NCI-H2107 treated with DMSO at 0.1 percent for 48 hours (cell line): ENCODE measurements at regions not wholly inside any gene's neighbourhood (a gene's known extent, or its start where the extent isn't known, plus 50 kb on each side); places are given as distances from the start of the nearest gene placed in this dataset.

Experiments used
- DNase-seq: peaks from one replicate; lab custom pipeline; 2025; ENCODE audit not compliant: unreplicated experiment; lab: John Stamatoyannopoulos, UW

DNA sequence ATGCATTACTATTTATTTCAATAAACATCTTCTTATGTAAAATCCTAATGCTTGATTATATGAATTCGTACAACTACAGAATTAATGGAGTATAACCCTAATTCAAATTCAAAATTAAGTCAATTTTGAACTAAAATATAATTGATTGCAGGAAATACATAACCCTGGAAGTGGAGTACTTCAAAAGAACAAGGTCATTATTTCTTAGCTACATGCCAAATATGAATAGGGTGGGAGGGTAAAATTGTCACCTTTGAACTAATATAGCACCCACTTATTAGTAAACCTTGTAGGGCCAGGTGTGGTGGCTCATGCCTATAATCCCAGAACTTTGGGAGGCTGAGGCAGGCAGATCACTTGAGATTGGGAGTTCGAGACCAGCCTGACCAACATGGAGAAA, 895.4 kb upstream of the ACVR2A start:
- no peak for DNase-seq

DNA sequence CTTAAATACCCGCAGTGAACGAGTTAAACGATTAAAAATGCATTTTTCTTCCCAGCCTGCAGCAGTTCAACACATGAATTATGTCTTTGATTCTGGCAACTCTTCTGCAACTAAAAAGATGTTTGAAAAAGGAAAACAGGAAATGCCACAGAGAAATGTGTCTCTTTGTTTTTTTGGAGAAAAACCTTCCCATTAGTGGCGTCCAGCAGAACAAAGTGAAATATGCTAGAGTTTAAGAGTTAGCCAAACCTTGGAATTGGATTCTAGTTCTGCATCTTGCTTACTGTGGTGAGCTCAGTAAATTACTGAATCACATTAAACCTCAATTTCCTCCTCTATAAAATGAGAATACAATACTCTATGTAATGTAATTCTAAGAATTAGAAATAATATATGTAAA, 900.2 kb upstream of the ACVR2A start:
- DNase-seq: no peak

DNA sequence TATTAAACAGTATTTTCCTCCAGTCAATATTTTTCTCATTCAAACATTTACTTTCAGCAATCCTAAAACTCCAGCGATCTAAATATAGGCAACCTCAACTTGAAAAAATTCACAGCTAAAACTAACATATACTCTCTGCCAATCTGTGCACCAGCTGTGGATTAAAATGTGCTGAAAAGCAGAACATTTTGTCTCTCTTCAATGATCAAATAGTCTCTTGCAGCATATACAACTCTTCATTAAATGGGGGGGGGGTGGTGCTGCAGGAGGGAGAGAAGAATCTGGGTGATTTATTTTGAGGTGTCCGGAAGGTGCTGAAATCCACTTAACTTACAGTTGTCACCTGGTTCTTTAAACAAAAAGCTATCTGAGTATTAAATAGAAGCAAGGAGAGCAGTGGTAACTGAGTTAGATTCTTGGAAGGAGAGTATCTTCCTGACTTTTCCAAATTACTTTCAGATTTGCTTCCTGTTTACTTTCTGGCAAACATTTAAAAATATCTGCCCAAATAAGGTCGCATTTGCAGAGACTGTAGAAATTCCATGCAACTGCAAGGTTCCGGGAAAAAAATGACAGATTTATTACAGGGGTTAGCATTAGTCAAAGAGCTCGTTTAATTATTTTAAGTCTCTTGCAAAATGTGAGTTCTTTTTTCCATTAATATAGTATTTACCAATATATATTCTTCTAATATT, 904.7 kb upstream of the ACVR2A start:
- no peak for DNase-seq

DNA sequence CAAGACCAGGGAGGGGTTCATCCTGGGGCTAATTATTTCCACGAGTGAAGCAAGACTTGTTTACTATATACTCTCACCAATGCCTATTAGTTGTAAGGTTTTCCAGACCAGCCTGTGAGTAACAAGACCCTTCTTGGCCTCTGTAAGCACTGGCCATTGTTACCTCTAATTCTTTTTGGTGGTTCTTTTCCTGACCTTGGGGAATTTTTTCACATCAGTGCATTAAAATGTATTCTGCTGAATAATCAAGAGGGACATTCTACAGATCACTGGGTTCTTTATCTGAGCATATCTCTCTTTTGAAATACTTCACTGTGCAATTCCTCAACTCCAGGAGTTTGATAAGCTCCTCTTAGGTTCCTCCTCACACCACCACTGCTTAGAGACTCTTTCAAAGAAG, 909.9 kb upstream of the ACVR2A start:
- DNase-seq: no peak

DNA sequence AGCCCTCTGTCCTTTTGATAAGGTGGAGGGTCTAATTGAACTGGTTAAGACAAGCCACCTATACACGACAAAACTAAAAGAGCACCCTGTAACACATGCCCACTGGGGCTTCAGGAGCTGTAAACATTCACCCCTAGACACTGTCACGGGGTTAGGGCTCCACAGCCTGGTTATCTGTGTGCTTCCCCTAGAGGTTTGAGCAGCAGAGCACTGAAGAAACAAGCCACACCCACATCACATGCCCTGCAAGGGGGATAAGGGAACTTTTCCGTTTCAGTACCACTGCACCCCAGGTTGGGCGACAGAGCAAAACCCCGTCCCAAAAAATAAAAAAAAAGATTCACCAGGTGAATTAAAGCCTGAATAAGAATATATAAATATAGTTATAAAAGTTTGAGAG, 913.7 kb upstream of the ACVR2A start:
- DNase-seq: no peak

DNA sequence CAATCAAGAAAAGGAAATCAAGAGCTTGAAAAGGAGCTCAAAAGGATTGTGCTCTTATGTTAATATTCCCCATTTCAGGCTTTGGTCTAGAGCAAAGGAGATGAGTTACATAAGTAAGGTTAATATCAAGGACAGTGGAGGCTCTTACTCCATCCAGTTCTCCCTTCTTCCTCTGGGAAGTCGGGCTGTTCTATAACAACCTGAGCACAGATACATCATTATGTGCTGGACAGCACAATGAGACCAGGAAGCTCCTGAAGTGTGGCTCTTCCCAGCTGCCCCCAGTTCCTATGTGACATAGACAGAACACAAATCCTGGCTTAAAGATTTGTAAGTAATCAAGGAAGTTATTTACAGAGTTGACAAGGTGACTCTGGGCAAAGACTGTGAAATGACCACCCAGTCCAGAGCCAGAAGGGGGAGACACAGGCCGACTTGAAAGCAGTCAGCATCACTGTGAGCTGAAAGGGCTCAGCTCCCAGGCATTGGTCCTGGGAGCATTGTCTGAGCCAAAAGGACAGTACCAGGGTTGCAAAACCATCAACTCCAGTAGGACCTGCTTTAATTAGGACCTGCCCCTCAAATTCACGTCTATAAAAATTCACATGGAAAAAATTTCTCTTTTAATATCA, 917.6 kb upstream of the ACVR2A start:
- DNase-seq: peak; percentile 28

DNA sequence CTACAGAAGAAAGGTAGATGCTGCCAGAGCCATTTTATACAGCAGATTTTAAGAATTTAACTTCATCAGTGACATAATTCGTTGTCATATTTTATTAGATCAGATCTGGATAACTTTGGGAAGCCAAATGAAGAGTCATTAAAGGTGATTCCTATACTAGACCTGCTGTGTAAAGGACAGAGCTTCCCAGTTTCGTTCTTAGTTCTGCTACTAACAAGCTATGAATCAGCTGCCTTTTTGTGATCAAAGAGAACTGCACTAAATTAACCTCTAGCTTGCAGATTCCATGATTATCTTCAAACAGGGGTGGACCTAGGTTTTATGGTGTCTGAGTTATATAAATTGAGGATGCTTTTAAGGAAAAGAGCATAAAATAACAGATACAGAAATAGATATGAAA, 926.5 kb upstream of the ACVR2A start:
- DNase-seq: no peak

DNA sequence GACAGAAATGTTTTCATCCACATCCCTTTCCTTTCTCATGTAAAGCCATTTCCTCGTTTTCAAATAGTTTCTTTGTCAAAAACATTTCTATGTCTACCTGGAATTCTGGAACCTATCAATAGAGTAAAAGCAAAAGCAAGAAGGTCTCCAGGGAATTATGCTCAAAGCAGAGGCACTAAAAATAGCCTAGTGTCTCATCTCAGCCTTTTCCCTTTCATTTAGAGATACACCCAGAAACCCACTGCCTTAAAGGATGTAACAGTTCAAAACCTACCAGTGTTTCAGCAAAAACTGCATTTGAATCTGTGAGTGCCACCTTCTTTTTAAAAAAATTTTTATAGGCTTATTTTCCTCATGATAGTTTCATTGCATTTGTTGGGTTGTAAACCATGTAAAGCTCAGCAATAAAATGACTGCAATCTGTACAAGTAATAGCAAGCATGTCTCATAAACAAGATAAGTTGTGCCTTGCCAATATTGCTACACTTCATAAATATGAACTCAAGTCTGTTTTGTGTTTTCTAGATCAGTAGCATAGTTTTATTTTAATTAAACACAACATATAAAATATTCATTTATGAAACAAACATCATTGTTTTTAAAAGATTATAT, 927.3 kb upstream of the ACVR2A start:
- DNase-seq: no peak

DNA sequence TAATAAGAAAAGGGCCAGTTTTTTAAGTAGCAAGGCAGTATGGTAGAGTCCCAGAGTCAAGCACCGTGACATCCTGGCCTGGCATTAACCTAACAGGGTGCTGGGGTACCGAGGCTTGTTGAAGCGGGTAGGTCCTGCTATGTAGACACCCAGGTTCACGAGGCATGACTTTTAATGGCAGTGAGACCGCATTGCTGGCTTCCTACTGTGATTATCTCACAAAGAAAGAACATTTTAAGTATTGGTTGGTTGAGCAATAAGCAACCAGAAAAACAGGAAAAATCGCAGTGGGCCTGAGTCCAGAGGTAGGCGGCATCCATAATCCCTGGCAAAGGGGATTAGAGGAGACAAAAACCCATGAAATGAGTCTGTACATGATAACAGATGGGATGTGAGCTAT, 927.9 kb upstream of the ACVR2A start:
- no peak for DNase-seq

DNA sequence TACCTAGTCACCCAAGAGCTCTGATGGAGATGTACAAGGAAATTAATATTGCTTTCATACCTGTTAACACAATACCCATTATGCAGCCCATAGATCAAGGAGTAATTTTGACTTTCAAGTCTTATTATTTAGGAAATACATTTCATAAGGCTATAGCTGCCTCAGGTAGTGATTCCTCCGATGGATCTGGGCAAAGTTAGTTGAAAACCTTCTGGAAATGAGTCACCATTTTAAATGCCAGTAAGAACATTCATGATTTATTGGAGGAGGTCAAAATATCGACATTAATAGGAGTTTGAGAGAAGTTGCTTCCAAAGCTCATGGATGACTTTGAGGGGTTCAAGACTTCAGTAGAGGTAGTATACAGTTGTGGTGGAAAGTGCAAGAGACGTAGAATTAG, 931.4 kb upstream of the ACVR2A start:
- DNase-seq: no peak

DNA sequence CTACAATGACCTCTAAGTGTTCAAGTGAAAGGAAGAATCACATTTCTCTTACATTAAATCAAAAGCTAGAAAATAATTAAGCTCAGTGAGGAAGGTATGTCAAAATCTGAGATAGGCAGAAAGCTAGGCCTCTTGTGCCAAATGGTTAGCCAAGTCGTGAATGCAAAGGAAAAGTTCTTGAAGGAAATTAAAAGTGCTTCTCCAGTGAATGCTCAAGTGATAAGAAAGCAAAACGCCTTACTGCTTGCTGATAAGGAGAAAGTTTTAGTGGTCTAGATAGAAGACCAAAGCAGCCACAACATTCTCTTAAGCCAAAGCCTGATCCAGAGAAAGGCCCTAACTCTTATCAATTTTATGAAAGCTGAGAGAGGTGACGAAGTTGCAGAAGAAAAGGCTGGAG, 932.3 kb upstream of the ACVR2A start:
- no peak for DNase-seq

DNA sequence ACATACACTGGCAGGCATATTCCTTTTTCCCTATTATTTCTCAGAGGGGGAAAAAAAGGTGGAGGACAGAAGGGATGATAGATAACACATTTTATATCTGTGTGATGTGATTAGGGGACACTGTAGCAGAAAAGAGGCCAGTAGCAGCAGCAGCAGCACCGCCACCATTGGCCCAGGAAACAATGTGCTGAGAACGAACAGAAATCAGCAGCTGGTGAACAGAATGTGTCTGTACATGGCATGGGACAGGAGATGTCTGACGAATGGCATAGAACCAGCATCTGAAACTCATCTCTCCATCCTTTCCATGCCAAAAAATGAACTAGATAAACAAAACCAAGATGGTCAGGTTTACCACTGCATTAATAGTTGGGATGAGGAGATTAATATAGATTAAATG, 936.1 kb upstream of the ACVR2A start:
- DNase-seq: no peak

DNA sequence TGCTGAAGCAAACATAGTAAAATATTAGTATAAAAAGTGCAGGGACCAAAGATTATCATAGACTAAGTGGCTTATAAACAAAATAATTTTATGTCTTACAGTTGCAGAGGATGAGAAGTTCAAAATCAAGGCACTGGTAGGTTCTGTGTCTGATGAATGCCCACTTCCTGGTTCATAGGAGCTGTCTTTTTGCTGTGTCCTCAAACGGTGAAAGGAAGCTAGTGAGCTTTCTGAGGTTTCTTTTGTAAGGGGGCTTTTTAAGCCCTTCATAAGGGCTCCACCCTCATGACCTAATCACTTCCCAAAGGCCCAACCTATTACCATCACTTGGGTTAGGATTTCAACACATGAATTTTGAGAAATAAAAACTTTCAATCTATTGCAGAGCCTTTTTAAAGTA, 946.7 kb upstream of the ACVR2A start:
- no peak for DNase-seq

DNA sequence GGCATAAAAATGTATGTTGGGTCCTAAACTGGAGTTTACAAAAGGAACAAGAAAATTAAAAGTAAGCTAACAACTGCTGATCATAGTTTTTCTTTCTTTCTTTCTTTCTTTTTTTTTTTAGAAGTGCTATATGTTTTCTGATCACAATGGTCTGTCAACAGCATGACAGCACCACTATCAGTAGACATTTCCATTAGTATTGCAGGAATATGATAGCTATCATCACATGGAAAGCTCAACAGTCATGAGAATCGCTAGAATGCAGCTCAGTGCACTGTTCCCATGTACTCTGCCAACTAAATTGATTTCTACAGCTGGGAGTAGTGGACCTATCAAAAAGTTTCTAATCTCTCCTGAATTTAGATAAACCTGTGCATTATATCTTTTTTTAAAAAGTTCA, 950.3 kb upstream of the ACVR2A start:
- no peak for DNase-seq

DNA sequence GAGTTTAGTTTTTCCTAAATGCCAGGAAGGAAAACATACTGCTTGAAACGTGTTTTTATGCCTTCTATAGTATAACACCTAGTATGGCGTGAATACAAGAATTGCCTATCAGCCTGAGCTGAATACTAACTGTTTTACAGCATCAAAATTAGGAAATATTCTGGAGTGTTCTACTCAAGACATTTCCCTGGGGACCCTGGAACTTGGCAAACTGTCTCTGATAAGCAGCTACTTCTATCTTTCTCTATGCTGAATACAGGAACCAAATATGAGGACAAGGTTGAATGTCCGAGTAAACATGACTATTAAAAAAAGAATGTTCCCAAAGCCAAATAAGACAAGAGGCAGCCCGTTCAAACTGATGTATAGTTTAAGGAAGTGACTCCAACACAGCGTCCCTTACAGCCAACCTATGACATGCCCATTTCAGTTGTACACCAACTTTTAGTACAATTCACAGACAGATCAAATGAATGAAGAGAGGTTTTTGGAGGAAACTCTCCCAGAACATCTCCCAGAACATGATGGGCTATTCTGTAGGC, 951.3 kb upstream of the ACVR2A start:
- DNase-seq: no peak

DNA sequence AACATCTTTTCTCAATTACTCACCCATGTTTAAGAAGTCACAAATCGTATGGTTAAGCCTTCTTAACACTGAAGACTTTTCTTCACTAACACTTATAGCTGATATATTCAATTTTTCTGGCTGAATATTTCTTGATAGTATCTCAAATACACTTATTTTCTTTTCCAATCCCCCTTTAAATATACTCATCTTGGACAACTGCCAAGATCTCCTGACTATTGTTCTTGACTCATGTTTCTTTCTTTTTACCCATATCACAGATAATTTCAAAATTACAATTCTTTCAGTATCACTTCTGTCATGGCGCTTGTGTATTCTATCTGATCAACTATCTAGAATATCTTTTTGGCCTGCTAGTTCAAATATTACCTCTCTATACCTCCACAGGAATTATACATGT, 954.3 kb upstream of the ACVR2A start:
- no peak for DNase-seq

DNA sequence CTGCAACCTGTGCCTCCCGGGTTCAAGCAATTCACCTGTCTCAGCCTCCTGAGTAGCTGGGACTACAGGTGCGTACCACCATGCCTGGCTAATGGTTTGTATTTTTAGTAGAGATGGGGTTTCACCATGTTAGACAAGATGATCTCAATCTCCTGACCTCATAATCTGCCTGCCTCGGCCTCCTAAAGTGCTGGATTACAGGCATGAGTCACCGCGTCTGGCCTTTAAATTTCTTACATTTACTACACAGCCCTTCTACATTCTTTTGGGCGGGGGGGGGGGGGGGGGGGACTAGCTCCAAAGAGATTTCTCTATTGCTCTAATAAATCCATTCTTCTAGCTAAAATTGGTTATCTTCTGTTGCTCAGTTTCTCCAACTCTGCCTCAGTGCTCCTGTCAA, 964.9 kb upstream of the ACVR2A start:
- no peak for DNase-seq

DNA sequence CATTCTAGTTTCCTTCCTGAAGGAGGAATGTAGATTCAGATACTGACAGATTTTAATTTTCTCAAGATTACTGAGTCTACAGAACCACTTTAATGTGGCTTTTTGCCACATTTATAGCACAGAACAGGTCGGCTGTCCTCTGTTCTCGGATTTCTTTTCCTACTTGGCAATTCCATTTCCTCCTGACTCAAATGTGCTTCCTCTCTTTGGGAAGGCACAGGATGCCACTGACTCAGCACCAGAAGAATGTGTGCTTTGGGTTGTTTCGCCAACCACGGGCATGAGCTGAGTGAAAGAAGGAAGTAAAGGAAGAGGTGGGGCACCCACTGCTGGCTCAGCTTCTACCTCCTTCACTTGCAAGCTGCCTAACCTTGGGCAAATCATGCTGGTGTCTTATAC, 970.6 kb upstream of the ACVR2A start:
- DNase-seq: no peak

DNA sequence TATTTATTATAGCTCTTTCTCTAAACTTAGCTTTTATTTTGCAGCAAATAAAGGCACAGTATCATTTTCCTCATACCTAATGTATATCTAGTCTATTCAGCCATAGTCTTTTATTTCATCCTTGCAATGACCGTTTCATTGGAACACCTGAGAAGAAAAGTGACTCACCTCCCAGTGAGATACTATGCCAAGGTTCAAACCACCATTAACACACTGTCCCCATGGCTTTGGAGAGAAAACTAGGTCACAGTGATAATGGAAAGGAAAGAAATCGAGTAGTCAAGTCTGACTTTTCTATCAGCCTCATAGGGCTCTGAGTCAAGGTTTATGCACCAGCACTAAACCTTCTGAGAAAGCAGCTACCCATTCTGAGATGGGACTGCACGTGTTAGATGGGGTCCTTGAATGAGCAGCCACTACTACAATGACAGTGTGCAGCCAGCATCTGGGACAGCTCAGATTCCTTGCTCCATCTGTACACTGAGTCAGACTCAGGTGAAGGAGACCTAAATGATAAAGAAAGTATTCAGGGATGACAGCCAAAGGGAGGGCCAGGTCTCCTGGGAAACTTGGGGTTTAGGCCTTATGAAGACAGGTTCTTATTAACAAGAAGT, 971.1 kb upstream of the ACVR2A start:
- no peak for DNase-seq

DNA sequence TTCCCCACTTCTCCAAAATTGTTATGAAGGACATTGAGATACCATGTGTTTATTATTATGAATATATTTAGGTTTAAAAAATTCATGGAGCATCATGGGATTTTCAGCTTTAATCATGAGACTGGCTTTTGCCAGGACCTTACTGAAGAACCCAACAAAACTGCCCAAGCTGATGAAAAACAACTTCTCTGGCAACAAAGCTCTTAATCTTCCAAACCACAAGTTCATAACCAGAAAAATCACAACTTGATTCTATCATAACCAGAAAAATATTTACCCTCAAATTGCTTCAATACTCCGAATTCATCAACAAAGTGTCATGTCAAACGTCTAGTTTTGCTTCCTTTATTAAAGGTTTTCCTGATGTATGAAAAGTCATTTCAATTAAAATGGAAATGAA, 971.8 kb upstream of the ACVR2A start:
- DNase-seq: no peak

DNA sequence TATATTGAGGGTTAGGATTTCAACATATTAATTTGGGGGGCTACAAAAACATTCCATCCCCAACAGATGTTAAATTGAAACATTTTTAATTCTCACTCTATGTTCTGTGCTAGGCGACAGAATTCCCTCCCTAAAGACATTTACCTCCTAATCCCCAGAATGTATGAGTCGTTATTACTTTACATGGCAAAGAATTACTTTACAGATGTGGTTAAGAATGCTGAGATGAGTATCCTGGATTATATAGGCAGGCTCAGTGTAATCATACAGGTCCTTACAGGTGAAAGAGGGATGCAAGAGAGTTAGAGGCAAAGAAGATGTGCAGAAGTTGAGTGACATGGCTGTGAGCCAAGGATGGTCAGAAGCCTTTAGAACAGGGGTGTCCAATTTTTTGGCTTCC, 974.1 kb upstream of the ACVR2A start:
- no peak for DNase-seq

DNA sequence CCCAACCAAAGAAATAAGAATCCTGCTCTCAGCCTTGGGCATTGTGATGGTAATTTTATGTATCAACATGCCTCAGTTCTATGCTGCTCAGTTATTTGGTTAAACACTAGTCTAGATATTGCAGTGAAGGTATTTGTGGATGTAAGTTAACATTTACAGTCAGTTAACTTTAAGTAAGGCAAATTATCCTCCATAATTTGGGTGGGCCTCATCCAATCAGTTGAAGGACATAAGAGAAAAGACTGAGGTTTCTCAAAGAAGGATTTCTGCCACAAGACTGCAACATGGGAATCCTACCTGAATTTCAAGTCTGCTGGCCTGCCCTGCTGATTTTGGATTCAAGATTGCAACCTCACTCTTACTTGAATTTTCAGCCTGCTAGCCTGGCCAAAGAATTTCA, 975.5 kb upstream of the ACVR2A start:
- DNase-seq: no peak
